Astrocyte of the spinal cord (primary cell): ENCODE measurements at regions not wholly inside any gene's neighbourhood (a gene's known extent, or its start where the extent isn't known, plus 50 kb on each side); places are given as distances from the start of the nearest gene placed in this dataset.

Experiments
- DNase-seq: peaks from one replicate; pipeline ENCODE4 v3.0.0; 2011; ENCODE audit warnings: low read depth, low spot score
- H3K4me3 ChIP-seq: 2 replicates; pipeline ENCODE4 v1.5.1; 2011; ENCODE audit warnings: low read depth, mild to moderate bottlenecking, low read length, moderate library complexity
- CTCF ChIP-seq: IDR thresholded peaks from 2 replicates; pipeline ENCODE4 v1.5.1; 2012; ENCODE audit warnings: low read depth, mild to moderate bottlenecking, low read length, inconsistent platforms
- in situ Hi-C: cut with HindIII; loops from 2 replicates; pipeline ENCODE4 v1.10.0; 2017; ENCODE audit warnings: low sequenced_read_pairs

DNA sequence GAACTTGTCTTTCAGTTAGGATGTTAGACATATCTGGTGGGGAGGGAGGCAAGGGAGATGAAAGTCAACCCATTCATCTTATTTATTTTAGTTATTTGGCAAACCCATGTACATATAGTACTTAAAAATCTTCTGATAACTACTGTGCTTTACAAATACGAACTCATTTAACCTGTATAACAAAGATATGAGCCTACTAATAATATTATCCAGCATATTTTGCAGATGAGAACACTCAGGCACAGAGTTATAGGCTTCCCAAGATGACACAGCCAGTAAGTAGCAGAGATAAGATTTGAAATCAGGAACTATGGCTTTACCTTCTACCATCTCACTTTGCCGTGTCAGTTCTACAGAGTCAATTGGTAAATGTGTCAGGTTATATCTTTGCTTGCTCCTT lies 262.6 kb upstream of the DOK6 start:
- in situ Hi-C loops = no loop called here
- TF ChIP-seq CTCF = no peak
- no peak overlapping the region for H3K4me3 ChIP-seq
- no peak for DNase-seq

GRCh38 chr18:69143084-69143483 lies 257.6 kb upstream of the DOK6 start:
- no peak for TF ChIP-seq CTCF
- DNase-seq = no peak
- in situ Hi-C loops = no loop called here

GRCh38 chr18:69152436-69152835 lies 248.3 kb upstream of the DOK6 start:
- in situ Hi-C loops = no loop called here

More at GRCh38 chr18:69143084-69143483, 257.6 kb upstream of the DOK6 start:
- no peak overlapping the region for H3K4me3 ChIP-seq

DNA sequence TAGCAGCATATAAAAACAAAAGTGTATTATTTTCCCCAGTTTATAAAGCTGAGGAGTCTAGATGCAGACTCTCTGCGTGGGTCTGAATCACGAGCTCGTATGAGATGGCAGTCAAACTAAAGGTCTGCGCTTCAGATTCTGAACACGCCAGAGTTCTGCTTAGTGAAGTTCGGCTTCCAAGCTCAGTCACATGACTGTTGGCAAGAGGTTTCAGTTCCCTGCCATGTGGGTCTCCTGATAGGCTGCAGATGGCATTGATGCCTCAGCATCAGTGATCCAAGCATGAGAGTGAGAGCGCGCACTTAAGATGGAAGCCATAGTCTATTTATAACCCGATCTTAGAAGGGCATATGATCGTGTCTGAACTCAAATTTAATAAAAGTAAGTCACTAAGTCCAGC lies 242.8 kb upstream of the DOK6 start:
- in situ Hi-C loops = no loop called here
- TF ChIP-seq CTCF = no peak
- no peak overlapping the region for H3K4me3 ChIP-seq
- DNase-seq = no peak

More at GRCh38 chr18:69152436-69152835, 248.3 kb upstream of the DOK6 start:
- no peak for TF ChIP-seq CTCF
- H3K4me3 ChIP-seq = no peak overlapping the region
- DNase-seq = no peak

- in situ Hi-C loops = no loop called here
- DNase-seq = no peak
- TF ChIP-seq CTCF = no peak
- H3K4me3 ChIP-seq = no peak overlapping the region
Measured at GRCh38 chr18:69158944-69159343, 241.7 kb upstream of the DOK6 start.

DNA sequence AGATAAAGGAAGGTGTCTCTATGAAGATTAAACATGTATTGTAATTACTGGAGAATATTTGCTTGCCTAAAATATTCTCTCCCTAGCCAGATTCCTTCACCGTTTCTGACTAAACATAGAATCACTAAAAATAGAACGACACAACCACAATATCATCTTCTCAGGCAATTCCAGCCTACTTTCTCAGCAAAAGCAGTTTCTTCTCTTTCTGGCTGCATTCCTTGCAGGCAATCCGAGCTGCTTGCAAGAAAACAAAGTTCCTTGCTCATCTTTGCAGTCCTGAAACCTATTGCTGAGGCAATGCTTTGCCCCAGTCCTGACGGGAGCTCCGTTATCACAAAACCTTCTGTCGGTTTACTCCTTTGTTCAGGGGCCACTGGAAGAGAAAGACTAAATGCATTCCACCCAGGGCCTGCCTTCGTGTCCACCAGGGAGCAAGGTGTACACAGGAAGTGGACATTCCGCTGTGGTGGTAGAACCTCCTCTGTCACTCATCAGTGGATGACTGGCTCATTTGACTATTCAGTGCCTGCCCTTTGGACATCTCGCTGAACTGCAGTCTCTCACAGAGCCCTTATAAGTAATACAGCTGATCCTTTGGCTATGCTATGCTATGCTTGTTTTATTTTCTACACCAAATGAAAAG lies 239.2 kb upstream of the DOK6 start:
- DNase-seq = peak; percentile 29
- H3K4me3 ChIP-seq = no peak overlapping the region
- no peak for TF ChIP-seq CTCF
- in situ Hi-C loops = no loop called here
